Thyroid gland (tissue), 4 donors: ENCODE measurements at regions not wholly inside any gene's neighbourhood (a gene's known extent, or its start where the extent isn't known, plus 50 kb on each side); places are given as distances from the start of the nearest gene placed in this dataset.

Source experiments
- DNase-seq, 2 donors: peaks; one replicate each; pipeline ENCODE4 v3.0.0-alpha.2; 2019
- H3K27ac ChIP-seq, 3 donors: fragments of 200-600 bp; sonication (generic); 1 replicate in 2 of 3; 2 replicates in 1 of 3; pipeline ENCODE4 v1.5.1; 2016 to 2019; ENCODE audit warnings: mild to moderate bottlenecking in 1 of 3, moderate library complexity in 1 of 3
- H3K27me3 ChIP-seq: fragments of 200-600 bp; sonication (generic); one replicate; pipeline ENCODE4 v1.5.1; 2019
- H3K36me3 ChIP-seq, 2 donors: fragments of 200-600 bp; sonication (generic); one replicate each; pipeline ENCODE4 v1.5.1; 2016 to 2019
- H3K4me1 ChIP-seq, 2 donors: fragments of 200-600 bp; sonication (generic); one replicate each; pipeline ENCODE4 v1.5.1; 2017 to 2019
- H3K4me3 ChIP-seq, 3 donors: fragments of 200-600 bp; sonication (generic); replicated peaks in 1 of 3; 1 replicate in 2 of 3; 2 replicates in 1 of 3; pipeline ENCODE4 v1.5.1; 2016; ENCODE audit warnings: mild to moderate bottlenecking in 1 of 3
- H3K9me3 ChIP-seq: fragments of 200-600 bp; sonication (generic); one replicate; pipeline ENCODE4 v1.5.1; 2017
- CTCF ChIP-seq, 6 experiments: fragments of 200-600 bp in 3 of 6; fragments of 450-650 bp in 3 of 6; sonication (generic) in 3 of 6; IDR thresholded peaks; one replicate each; pipeline ENCODE4 v1.5.1; 2016 to 2019; ENCODE audit warnings: antibody characterized with exemption in 6 of 6, mild to moderate bottlenecking in 2 of 6, inconsistent platforms in 1 of 6, moderate library complexity in 1 of 6
- POLR2A ChIP-seq, 2 donors: fragments of 450-650 bp; IDR thresholded peaks; one replicate each; pipeline ENCODE4 v1.6.1; 2017; ENCODE audit warnings: antibody characterized with exemption in 2 of 2, mild to moderate bottlenecking in 2 of 2, moderate library complexity in 1 of 2
- whole genome bisulfite sequencing, 2 donors: methylation state at CpG; one replicate each; pipeline ENCODE4 v1.1.5; 2017; 5-methylcytosine and 5-hydroxymethylcytosine counted together
- intact Hi-C: fragments of 100-400 bp; cut with DNase I; formaldehyde crosslinking; loops from one replicate; pipeline ENCODE4 v1.15.1; 2023

GRCh38 chr11:116331381-116331780, 441.4 kb downstream of the BUD13 start:
- Histone ChIP-seq H3K27ac (no peak overlapping the region), H3K4me3 (no peak overlapping the region), H3K9me3 (no peaks in the 10 kb centered on the region), H3K27me3 (no peaks in the 10 kb centered on the region), H3K36me3 (no peaks in the 10 kb centered on the region), H3K4me1 (no peaks in the 10 kb centered on the region)
- no peak for TF ChIP-seq POLR2A (IDR thresholded peaks at IDR 0.05)
- TF ChIP-seq CTCF (IDR thresholded peaks at IDR 0.05): no peak
- 74 to 90% methylated on average over 4 of the region's 4 CpGs for WGBS, 2 donors
- intact Hi-C loops: no loop called here
- no peak for DNase-seq

- Histone ChIP-seq H3K9me3 (no peaks in the 10 kb centered on the region), H3K36me3 (no peaks in the 10 kb centered on the region), H3K4me1 (no peaks in the 10 kb centered on the region), H3K27me3 (no peaks in the 10 kb centered on the region), H3K4me3 (no peak overlapping the region), H3K27ac (no peak overlapping the region)
- intact Hi-C loops: no loop called here
- peak; percentile 36 to 46 for DNase-seq
- no peak for TF ChIP-seq CTCF (IDR thresholded peaks at IDR 0.05)
- TF ChIP-seq POLR2A (IDR thresholded peaks at IDR 0.05): no peak
- 63 to 79% methylated on average over 4 to 7 of the region's 7 CpGs for WGBS, 2 donors
Measured at GRCh38 chr11:116330439-116331185, 442.2 kb downstream of the BUD13 start.

GRCh38 chr11:116329354-116330090, 443.3 kb downstream of the BUD13 start:
- H3K9me3 ChIP-seq: no peaks in the 10 kb centered on the region
- no peaks in the 10 kb centered on the region for H3K27me3 ChIP-seq
- no peak overlapping the region for H3K27ac ChIP-seq
- WGBS, 2 donors: 84 to 87% methylated on average over 9 of the region's 9 CpGs
- intact Hi-C loops: no loop called here
- H3K36me3 ChIP-seq: no peaks in the 10 kb centered on the region
- DNase-seq: no peak
- no peak overlapping the region for H3K4me3 ChIP-seq
- TF ChIP-seq CTCF (IDR thresholded peaks at IDR 0.05): no peak
- TF ChIP-seq POLR2A (IDR thresholded peaks at IDR 0.05): no peak
- no peaks in the 10 kb centered on the region for H3K4me1 ChIP-seq

GRCh38 chr11:116328851-116329250, 443.9 kb downstream of the BUD13 start:
- no peak overlapping the region for H3K27ac ChIP-seq
- TF ChIP-seq CTCF (IDR thresholded peaks at IDR 0.05) (no peak), POLR2A (IDR thresholded peaks at IDR 0.05) (no peak)
- H3K4me3 ChIP-seq: no peak overlapping the region
- H3K9me3 ChIP-seq: no peaks in the 10 kb centered on the region
- no peaks in the 10 kb centered on the region for H3K27me3 ChIP-seq
- no peaks in the 10 kb centered on the region for H3K4me1 ChIP-seq
- no peak for DNase-seq
- WGBS, 2 donors: 84 to 90% methylated on average over 3 of the region's 3 CpGs
- H3K36me3 ChIP-seq: no peaks in the 10 kb centered on the region
- intact Hi-C loops: no loop called here

GRCh38 chr11:116328391-116328790, 444.4 kb downstream of the BUD13 start:
- no peak for DNase-seq
- Histone ChIP-seq H3K4me1 (no peaks in the 10 kb centered on the region), H3K27ac (no peak overlapping the region), H3K27me3 (no peaks in the 10 kb centered on the region), H3K9me3 (no peaks in the 10 kb centered on the region), H3K4me3 (no peak overlapping the region), H3K36me3 (no peaks in the 10 kb centered on the region)
- intact Hi-C loops: no loop called here
- 52 to 82% methylated on average over 2 to 3 of the region's 4 CpGs for WGBS, 2 donors
- TF ChIP-seq CTCF (IDR thresholded peaks at IDR 0.05): no peak
- TF ChIP-seq POLR2A (IDR thresholded peaks at IDR 0.05): no peak
